Esophagus (tissue), 2 donors: ENCODE measurements at regions not wholly inside any gene's neighbourhood (a gene's known extent, or its start where the extent isn't known, plus 50 kb on each side); places are given as distances from the start of the nearest gene placed in this dataset.

ENCODE experiments used
- H3K27ac ChIP-seq, 2 donors: one replicate each; pipeline ENCODE4 v1.5.1; 2013; ENCODE audit warnings: low read depth in 2 of 2, mild to moderate bottlenecking in 2 of 2, inconsistent platforms in 1 of 2, low read length in 1 of 2, moderate library complexity in 1 of 2
- H3K27me3 ChIP-seq, 2 donors: one replicate each; pipeline ENCODE4 v1.6.1; 2013; ENCODE audit warnings: low read length in 2 of 2, control low read depth in 1 of 2, mild to moderate bottlenecking in 1 of 2; ENCODE audit not compliant: insufficient read depth in 2 of 2, control insufficient read depth in 1 of 2
- H3K36me3 ChIP-seq, 2 donors: one replicate each; pipeline ENCODE4 v1.6.1; 2013; ENCODE audit warnings: low read length in 1 of 2; ENCODE audit not compliant: control insufficient read depth in 2 of 2, insufficient read depth in 2 of 2
- H3K4me1 ChIP-seq, 2 donors: one replicate each; pipeline ENCODE4 v1.6.1; 2013; ENCODE audit warnings: low read length in 1 of 2; ENCODE audit not compliant: control insufficient read depth in 2 of 2, insufficient read depth in 2 of 2
- H3K4me3 ChIP-seq, 2 donors: one replicate each; pipeline ENCODE4 v1.5.1; 2013; ENCODE audit warnings: low read length in 2 of 2, mild to moderate bottlenecking in 2 of 2, low read depth in 1 of 2, moderate library complexity in 1 of 2
- H3K9me3 ChIP-seq, 2 donors: one replicate each; pipeline ENCODE4 v1.6.1; 2013; ENCODE audit warnings: mild to moderate bottlenecking in 2 of 2, low read depth in 1 of 2, low read length in 1 of 2, moderate library complexity in 1 of 2; ENCODE audit not compliant: control insufficient read depth in 2 of 2, insufficient read depth in 1 of 2
- WGBS, 2 donors: extraction: QIAGEN DNeasy Blood & Tissue Kit; methylation state at CpG; one replicate each; pipeline ENCODE4 v1.1.7; 2013; 5-methylcytosine and 5-hydroxymethylcytosine counted together
- donor health status: healthy with polysubstance abuse.
- donor health status: Bipolar disorder and iron deficiency.

DNA sequence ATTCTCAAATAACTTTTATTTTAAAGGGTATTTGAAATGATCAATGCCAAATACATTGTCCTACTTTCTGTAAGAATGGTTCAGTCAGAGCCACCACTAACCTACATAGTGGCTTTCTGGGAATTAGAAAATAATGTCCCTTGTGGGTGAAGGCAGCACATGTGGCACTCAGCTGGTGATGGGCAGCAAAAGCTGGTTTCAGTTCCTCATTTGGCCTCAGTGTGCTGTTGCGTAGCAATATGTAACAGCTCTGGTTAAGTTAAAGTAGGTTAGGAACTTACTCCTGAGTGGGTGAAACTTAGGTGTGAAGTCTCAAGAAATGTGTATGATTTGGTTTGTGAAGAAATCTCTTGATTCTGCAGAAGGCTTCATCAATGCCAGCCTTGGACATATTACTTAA, 99.6 kb upstream of the SPEF2 start:
- Histone ChIP-seq H3K4me3 (no peak overlapping the region), H3K27ac (no peak overlapping the region), H3K9me3 (no peaks in the 10 kb centered on the region), H3K4me1 (no peaks in the 10 kb centered on the region), H3K36me3 (no peaks in the 10 kb centered on the region), H3K27me3 (no peaks in the 10 kb centered on the region)
- WGBS, 2 donors = 79 to 89% methylated on average over 1 of the region's 1 CpG

DNA sequence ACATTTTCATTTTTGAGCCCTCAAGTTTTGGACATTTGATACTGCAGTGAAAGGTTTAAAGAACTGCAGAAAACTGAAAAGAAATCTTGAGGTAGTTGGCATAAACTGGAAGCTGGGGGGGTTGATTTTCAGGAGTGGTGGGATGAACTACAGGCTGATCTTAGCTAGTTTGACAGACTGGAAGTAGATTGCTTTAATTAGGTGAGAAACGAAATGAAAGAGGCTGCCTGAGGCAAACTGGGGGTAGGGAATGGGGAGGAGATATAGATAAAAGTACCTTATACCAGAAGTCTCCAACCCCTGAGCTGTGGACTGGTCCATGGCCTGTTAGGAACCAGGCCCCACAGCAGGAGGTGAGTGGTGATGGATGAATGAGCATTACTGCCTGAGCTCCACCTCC, 101.4 kb upstream of the SPEF2 start:
- H3K9me3 ChIP-seq = no peaks in the 10 kb centered on the region
- no peak overlapping the region for H3K27ac ChIP-seq
- H3K36me3 ChIP-seq = no peaks in the 10 kb centered on the region
- H3K4me3 ChIP-seq = no peak overlapping the region
- no peaks in the 10 kb centered on the region for H3K4me1 ChIP-seq
- no peaks in the 10 kb centered on the region for H3K27me3 ChIP-seq
- whole genome bisulfite sequencing, 2 donors = 9 to 26% methylated on average over 1 of the region's 1 CpG

DNA sequence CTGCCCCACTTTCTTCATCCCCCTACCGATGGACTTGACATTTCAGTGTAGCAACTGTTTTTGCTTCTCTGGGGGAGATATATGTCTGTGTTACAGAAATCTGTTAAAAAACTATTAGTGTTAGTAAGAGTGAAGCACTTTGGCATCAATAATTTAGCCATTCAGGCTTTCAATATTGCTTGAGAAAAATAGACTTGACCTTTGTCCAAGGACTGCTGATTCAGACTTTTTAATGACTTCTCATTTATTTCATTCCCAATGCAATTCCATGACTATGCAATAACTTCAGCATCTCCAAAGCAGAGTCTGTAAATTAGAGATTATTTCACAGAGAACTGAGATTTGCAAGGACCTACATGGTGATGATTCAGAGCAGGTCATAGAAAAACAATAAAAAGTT, 104.1 kb upstream of the SPEF2 start:
- no peaks in the 10 kb centered on the region for H3K36me3 ChIP-seq
- H3K4me1 ChIP-seq = no peaks in the 10 kb centered on the region
- no peak overlapping the region for H3K27ac ChIP-seq
- H3K9me3 ChIP-seq = no peaks in the 10 kb centered on the region
- WGBS, 2 donors = 93 to 100% methylated on average over 1 of the region's 1 CpG
- H3K4me3 ChIP-seq = no peak overlapping the region
- H3K27me3 ChIP-seq = no peaks in the 10 kb centered on the region

DNA sequence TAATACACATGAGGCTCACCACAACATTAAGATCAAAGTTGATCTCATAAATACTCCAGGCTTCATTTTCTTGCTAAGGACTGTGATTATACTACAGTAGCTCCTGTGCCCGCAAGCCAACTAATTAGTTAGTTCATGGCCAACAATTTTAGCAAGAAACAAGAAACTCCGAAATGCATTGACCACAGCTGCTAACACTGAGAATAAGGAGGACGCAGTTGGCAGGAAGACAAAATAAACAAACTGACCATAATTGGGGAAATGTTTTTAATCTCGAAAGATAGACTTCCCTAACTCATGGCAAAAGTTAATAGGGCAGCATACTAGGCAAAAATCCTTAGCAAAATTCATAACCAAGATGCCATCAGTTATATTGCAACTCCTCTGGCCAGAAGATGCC, 115.5 kb upstream of the SPEF2 start:
- H3K36me3 ChIP-seq = no peaks in the 10 kb centered on the region
- H3K27me3 ChIP-seq = no peaks in the 10 kb centered on the region
- WGBS, 2 donors = 64 to 69% methylated on average over 4 of the region's 4 CpGs
- H3K4me3 ChIP-seq = no peak overlapping the region
- H3K9me3 ChIP-seq = no peaks in the 10 kb centered on the region
- no peak overlapping the region for H3K27ac ChIP-seq
- H3K4me1 ChIP-seq = no peaks in the 10 kb centered on the region

DNA sequence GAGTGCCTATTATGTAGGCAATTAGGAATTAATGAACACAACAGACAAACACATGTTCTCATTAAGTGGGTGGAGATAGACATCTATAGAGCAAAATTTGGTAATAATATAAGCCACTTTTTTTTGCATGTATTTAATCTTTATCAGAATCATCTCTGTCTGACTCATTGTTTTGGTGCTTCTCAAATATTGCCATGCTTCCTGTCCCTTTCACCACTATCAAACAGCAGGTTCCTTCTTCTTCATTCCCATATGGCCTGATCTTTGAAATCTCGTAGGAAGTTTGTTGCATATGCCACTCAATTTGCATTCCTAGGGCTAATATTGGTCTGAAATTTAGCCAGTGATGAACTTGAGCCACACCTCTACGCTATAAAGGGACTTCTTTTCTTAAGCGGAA, 128.9 kb upstream of the SPEF2 start:
- Histone ChIP-seq H3K4me3 (no peak overlapping the region), H3K27ac (no peak overlapping the region), H3K4me1 (no peaks in the 10 kb centered on the region), H3K9me3 (no peaks in the 10 kb centered on the region), H3K27me3 (no peaks in the 10 kb centered on the region), H3K36me3 (no peaks in the 10 kb centered on the region)
- 81 to 90% methylated on average over 3 of the region's 3 CpGs for WGBS, 2 donors

DNA sequence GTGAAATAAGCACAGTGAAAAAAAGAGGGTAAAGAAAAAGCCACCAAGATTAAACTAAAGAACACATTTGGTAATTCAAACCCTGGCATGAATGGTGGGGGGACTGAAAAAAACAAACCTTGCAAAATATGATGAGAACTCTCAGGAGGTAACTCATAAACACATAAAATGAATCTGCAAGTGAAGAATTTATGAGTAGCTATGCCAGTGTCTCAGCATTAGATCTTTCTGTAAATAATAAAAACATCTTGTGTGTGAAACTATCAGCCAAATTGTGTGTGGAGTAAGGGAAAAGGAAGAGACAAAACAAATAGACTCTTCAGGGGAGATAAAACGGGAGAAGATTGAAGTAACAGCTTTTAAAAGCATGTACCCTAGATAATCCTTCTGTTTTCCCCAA, 129.6 kb upstream of the SPEF2 start:
- no peaks in the 10 kb centered on the region for H3K27me3 ChIP-seq
- H3K4me3 ChIP-seq = no peak overlapping the region
- WGBS, 2 donors = 49 to 50% methylated on average over 1 of the region's 1 CpG
- no peaks in the 10 kb centered on the region for H3K36me3 ChIP-seq
- no peaks in the 10 kb centered on the region for H3K9me3 ChIP-seq
- H3K27ac ChIP-seq = no peak overlapping the region
- H3K4me1 ChIP-seq = no peaks in the 10 kb centered on the region

DNA sequence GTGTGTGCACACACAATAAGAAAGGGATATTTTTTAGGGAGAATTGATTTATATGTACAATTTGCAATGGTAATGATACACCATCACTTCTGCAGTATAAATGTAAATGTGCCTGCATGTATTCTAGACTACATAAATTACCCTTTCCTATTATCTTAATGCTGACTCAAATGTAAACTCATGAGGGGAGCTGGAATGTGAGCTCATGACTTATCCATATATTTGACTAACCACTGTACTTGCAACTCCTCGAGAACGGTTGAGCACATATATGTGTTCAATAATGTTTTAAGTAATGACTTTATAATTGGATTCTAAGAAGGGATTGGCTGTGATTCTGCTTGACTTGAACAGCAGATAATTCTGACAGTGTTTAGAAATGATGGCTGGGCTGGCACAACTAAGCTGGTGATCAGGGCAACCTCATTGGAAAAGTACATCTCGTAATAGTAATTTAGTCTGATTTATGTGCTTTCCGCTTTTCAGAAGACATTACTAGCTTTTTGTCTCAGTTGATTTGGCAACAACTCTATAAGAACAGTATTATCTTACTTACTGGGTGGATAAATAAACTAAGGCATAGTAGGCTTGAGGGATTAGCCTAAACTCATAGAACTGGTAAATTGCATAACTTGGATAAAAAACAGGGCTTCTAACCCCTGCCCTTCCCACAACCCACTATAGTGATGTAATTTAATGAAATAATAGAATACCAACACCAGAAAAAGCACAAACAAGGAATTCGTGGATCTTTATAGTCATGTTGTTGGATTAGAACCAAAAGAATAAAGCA, 130.2 kb upstream of the SPEF2 start:
- 34 to 49% methylated on average over 5 of the region's 5 CpGs for WGBS, 2 donors
- H3K36me3 ChIP-seq = no peaks in the 10 kb centered on the region
- no peak overlapping the region for H3K27ac ChIP-seq
- no peaks in the 10 kb centered on the region for H3K4me1 ChIP-seq
- no peak overlapping the region for H3K4me3 ChIP-seq
- no peaks in the 10 kb centered on the region for H3K27me3 ChIP-seq
- no peaks in the 10 kb centered on the region for H3K9me3 ChIP-seq

DNA sequence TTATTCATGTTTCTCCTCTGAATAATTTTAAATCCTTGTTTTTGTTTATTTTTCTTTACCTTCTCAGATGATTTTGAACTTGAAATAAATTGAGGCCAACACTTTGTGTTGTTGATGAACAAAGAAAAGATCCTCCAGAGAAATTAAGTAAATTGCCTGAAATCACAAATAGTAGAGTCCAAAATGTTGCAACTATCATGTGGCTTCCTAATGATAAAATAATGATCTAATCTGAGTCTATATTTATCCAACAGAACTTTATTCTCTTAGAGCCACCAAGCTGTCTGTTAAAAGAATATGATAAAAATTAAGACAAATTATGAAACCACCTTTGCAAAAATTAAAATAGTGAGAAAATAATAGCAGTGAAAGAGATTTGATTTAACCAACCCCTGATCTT, 132.2 kb upstream of the SPEF2 start:
- Histone ChIP-seq H3K27me3 (no peaks in the 10 kb centered on the region), H3K4me1 (no peaks in the 10 kb centered on the region), H3K4me3 (no peak overlapping the region), H3K36me3 (no peaks in the 10 kb centered on the region), H3K27ac (no peak overlapping the region), H3K9me3 (no peaks in the 10 kb centered on the region)

DNA sequence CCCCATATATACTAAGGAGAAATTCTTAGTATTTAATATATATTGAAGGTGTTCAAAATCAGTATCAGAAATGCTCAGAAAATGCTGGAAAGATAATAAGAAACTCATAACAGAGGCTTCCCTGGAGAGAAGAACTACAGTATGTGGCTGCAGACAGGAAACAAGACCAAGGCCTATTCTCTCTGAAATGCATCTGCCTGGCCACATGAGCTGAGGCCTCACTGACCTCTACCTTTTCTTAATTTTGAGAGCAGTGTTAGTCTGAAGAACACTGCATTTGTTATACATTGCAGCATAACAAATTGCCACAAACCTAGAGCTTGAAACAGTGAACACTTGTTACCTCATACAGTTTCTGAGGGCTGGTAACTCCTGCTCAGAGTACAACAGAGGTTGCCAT, 133.4 kb upstream of the SPEF2 start:
- Histone ChIP-seq H3K4me3 (no peak overlapping the region), H3K36me3 (no peaks in the 10 kb centered on the region), H3K27ac (no peak overlapping the region), H3K27me3 (no peaks in the 10 kb centered on the region), H3K9me3 (no peaks in the 10 kb centered on the region), H3K4me1 (no peaks in the 10 kb centered on the region)

DNA sequence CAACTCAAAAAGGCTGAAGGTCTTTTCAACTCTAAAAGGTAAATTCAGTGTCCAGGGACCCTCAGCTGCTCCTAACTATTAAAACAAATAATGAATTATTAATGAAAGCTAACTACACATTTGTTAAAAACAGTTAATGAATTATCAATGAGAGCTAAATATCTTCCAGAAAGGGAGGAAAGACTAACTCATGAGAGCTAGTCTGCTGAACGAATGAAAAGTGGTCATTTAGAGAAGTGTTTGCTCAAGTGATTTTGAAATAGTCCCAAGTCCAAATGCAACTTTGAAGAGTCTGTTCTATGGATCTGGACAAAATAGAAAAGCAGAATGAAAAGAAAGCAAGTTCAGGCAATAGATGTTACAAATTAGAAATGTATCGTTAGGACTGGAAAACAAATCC, 133.9 kb upstream of the SPEF2 start:
- no peak overlapping the region for H3K27ac ChIP-seq
- H3K27me3 ChIP-seq = no peaks in the 10 kb centered on the region
- WGBS, 2 donors = 55 to 67% methylated on average over 2 of the region's 2 CpGs
- H3K9me3 ChIP-seq = no peaks in the 10 kb centered on the region
- no peaks in the 10 kb centered on the region for H3K36me3 ChIP-seq
- H3K4me1 ChIP-seq = no peaks in the 10 kb centered on the region
- H3K4me3 ChIP-seq = no peak overlapping the region
